Naive thymus-derived CD4-positive, alpha-beta T cell (primary cell): ENCODE measurements at regions not wholly inside any gene's neighbourhood (a gene's known extent, or its start where the extent isn't known, plus 50 kb on each side); places are given as distances from the start of the nearest gene placed in this dataset.
A peak's percentile ranks its signal among the peaks of the same experiment; 100 is the strongest.

Experiments used
- ATAC-seq: fragments of 150-1000 bp; cut with Tn5 transposase; 2 replicates; pipeline ENCODE4 v1.10.0; 2021; ENCODE audit warnings: mild to moderate bottlenecking, moderate library complexity
- CTCF ChIA-PET: fragments of 350-600 bp; sonication (Branson Sonifier 250); formaldehyde crosslinking; loops from one replicate; lab custom pipeline; 2021; ENCODE audit warnings: antibody characterized with exemption; lab: Charles Lee
- POLR2A ChIA-PET: fragments of 350-600 bp; sonication (Branson Sonifier 250); formaldehyde crosslinking; loops from one replicate; lab custom pipeline; 2021; ENCODE audit warnings: antibody characterized with exemption, inconsistent platforms; lab: Charles Lee
- DNase-seq, 9 donors: peaks; one replicate each; pipeline versions ENCODE4 v3.0.0 to v3.0.0-alpha.2; 2020 to 2022; ENCODE audit warnings: mixed read lengths in 1 of 9
- H3K27ac ChIP-seq: one replicate; pipeline ENCODE4 v1.7.0; 2013; ENCODE audit warnings: mild to moderate bottlenecking, low read depth, low read length, moderate library complexity
- H3K27me3 ChIP-seq, 2 donors: one replicate each; pipeline ENCODE4 v1.7.0; 2013; ENCODE audit warnings: low read length in 2 of 2, mild to moderate bottlenecking in 2 of 2, moderate library complexity in 2 of 2; ENCODE audit not compliant: control insufficient read depth in 2 of 2, insufficient read depth in 2 of 2
- H3K36me3 ChIP-seq, 3 experiments: 1 replicate in 2 of 3; 2 replicates in 1 of 3; pipeline ENCODE4 v1.7.0; 2013; ENCODE audit warnings: low read length in 3 of 3, mild to moderate bottlenecking in 3 of 3, moderate library complexity in 1 of 3; ENCODE audit not compliant: insufficient read depth in 3 of 3, control insufficient read depth in 2 of 3
- H3K4me1 ChIP-seq, 2 donors: one replicate each; pipeline ENCODE4 v1.7.0; 2013; ENCODE audit warnings: low read length in 2 of 2, mild to moderate bottlenecking in 2 of 2, moderate library complexity in 1 of 2; ENCODE audit not compliant: control insufficient read depth in 2 of 2, insufficient read depth in 2 of 2
- H3K4me3 ChIP-seq: 2 replicates; pipeline ENCODE4 v1.7.0; 2013; ENCODE audit warnings: mild to moderate bottlenecking, low read length
- H3K9me3 ChIP-seq, 3 experiments: 1 replicate in 2 of 3; 2 replicates in 1 of 3; pipeline ENCODE4 v1.7.0; 2013; ENCODE audit warnings: low read length in 3 of 3; ENCODE audit not compliant: control insufficient read depth in 2 of 3
- H3K27ac Mint-ChIP-seq, 9 donors: one replicate each; pipeline ENCODE4 v1.8.0; 2020 to 2022; ENCODE audit warnings: mixed read lengths in 9 of 9, mild to moderate bottlenecking in 8 of 9, moderate library complexity in 5 of 9, inconsistent platforms in 2 of 9
- H3K27me3 Mint-ChIP-seq, 5 donors: one replicate each; pipeline ENCODE4 v1.8.0; 2021 to 2022; ENCODE audit warnings: mixed read lengths in 5 of 5, mild to moderate bottlenecking in 1 of 5
- H3K36me3 Mint-ChIP-seq, 5 donors: one replicate each; pipeline ENCODE4 v1.8.0; 2020 to 2022; ENCODE audit warnings: mixed read lengths in 5 of 5, mild to moderate bottlenecking in 3 of 5, inconsistent platforms in 1 of 5
- H3K4me1 Mint-ChIP-seq, 7 donors: one replicate each; pipeline ENCODE4 v1.8.0; 2020 to 2022; ENCODE audit warnings: mixed read lengths in 7 of 7, mild to moderate bottlenecking in 3 of 7, inconsistent platforms in 1 of 7
- H3K4me3 Mint-ChIP-seq, 10 donors: one replicate each; pipeline ENCODE4 v1.8.0; 2020 to 2022; ENCODE audit warnings: mild to moderate bottlenecking in 10 of 10, mixed read lengths in 10 of 10, moderate library complexity in 6 of 10, inconsistent platforms in 2 of 10
- H3K9me3 Mint-ChIP-seq, 11 donors: one replicate each; pipeline ENCODE4 v1.8.0; 2020 to 2022; ENCODE audit warnings: mixed read lengths in 11 of 11, mild to moderate bottlenecking in 4 of 11, inconsistent platforms in 1 of 11, moderate library complexity in 1 of 11
- intact Hi-C, 2 donors: fragments of 100-400 bp; cut with micrococcal nuclease; formaldehyde crosslinking; loops; one replicate each; pipeline ENCODE4 v1.15.1; 2023

DNA sequence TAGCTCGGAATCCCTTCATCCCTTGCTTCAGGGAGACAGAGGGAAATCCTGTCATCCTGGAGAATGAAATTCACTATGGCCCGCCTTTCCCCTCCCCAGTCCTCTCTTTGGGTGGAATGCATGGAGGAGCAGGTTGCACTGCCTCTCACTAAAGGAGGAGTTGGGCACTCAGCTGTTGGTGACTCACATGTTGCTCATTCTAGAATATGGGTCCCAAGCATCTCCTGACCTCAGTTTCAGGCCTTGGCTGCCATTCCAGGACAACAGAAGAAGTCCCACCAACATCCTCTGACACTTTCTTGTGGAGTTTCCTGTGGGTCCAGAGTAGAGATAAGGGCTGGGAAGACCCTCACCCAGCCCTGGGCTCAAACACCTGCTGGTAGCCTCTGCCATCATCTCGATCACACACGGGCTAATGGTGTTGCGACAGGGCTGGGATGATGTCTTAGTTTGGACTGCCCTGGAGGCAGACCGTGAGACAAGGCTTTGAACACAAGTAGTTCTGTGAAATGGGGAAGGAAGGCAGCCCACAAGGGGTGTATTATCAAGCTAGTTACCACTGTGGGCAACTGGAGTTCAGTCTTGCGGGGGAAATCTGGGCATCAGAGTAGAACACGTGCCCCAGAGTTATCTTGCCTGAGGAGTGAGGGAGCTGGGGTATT is 52.4 kb upstream of the RNF24 start:
- peaks cover 5 to 41% (median 18%) of the 10 kb centered on the region in 7 donors for H3K4me1 Mint-ChIP-seq
- no peaks in the 10 kb centered on the region for H3K27me3 Mint-ChIP-seq
- POLR2A ChIA-PET = no interaction called here
- Histone ChIP-seq H3K9me3 (no peaks in the 10 kb centered on the region), H3K27me3 (no peaks in the 10 kb centered on the region), H3K27ac (no peak overlapping the region), H3K4me3 (no peak overlapping the region), H3K4me1 (no peaks in the 10 kb centered on the region), H3K36me3 (no peaks in the 10 kb centered on the region)
- H3K9me3 Mint-ChIP-seq = peaks cover 0 to 2% (median 0%) of the 10 kb centered on the region in 11 donors
- H3K4me3 Mint-ChIP-seq = no peak overlapping the region
- H3K36me3 Mint-ChIP-seq = peaks cover 0 to 2% (median 0%) of the 10 kb centered on the region in 5 donors
- H3K27ac Mint-ChIP-seq = no peak overlapping the region
- ATAC-seq (peak; percentile 68), DNase-seq (no peak)
- intact Hi-C loops = no loop called here
- CTCF ChIA-PET = no interaction called here

DNA sequence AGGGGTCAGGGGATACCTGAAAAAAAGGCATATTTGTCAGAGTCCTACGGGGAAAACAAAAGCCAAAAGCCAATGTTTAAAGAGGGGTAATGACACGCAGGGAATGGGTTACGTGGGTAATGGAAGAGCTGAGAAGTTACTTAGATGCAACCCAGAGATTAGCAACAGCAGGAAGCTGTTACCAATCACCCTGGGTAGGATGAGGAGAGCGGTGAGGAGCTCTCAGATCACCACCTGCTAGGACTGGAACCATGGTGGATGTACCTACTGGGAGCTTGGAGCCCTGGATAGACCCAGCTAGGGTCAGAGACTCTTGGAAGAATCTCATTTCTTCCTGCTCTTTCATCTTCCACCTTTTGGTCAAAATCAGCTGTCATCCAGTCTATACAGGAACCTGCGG is 51.2 kb upstream of the RNF24 start:
- Histone ChIP-seq H3K27ac (no peak overlapping the region), H3K9me3 (no peaks in the 10 kb centered on the region), H3K27me3 (no peaks in the 10 kb centered on the region), H3K4me1 (no peaks in the 10 kb centered on the region), H3K4me3 (no peak overlapping the region), H3K36me3 (no peaks in the 10 kb centered on the region)
- H3K27me3 Mint-ChIP-seq = no peaks in the 10 kb centered on the region
- peaks cover 0 to 7% (median 0%) of the 10 kb centered on the region in 11 donors for H3K9me3 Mint-ChIP-seq
- no peak for DNase-seq
- peak overlapping the region in 3 of 9 donors; percentile 7 to 33 (median 15) for H3K27ac Mint-ChIP-seq
- ChIA-PET CTCF (interaction anchor here (0.7 kb wide), 1 partner anchor 183 kb away, joined by 3 read pairs; no protein-coding TSS in a partner anchor), POLR2A (interaction anchor here (0.9 kb wide), 1 partner anchor 28 kb away, joined by 3 read pairs; no protein-coding TSS in a partner anchor)
- H3K36me3 Mint-ChIP-seq = peaks cover 0 to 6% (median 0%) of the 10 kb centered on the region in 5 donors
- intact Hi-C loops = no loop called here
- ATAC-seq = no peak
- H3K4me1 Mint-ChIP-seq = peaks cover 9 to 49% (median 24%) of the 10 kb centered on the region in 7 donors
- no peak overlapping the region for H3K4me3 Mint-ChIP-seq

GRCh38 chr20:4065391-4065844 is 50.1 kb upstream of the RNF24 start:
- ATAC-seq = no peak
- peaks cover 12 to 57% (median 25%) of the 10 kb centered on the region in 7 donors for H3K4me1 Mint-ChIP-seq
- peaks cover 0 to 6% (median 0%) of the 10 kb centered on the region in 5 donors for H3K36me3 Mint-ChIP-seq
- intact Hi-C loops = loop anchor here in 1 of 2 donors (1.0 kb wide), 1 partner anchor 27 kb away; no protein-coding TSS in a partner anchor
- CTCF ChIA-PET = no interaction called here
- Histone ChIP-seq H3K4me1 (no peaks in the 10 kb centered on the region), H3K9me3 (no peaks in the 10 kb centered on the region), H3K27me3 (no peaks in the 10 kb centered on the region), H3K4me3 (no peak overlapping the region), H3K27ac (no peak overlapping the region), H3K36me3 (no peaks in the 10 kb centered on the region)
- no peaks in the 10 kb centered on the region for H3K27me3 Mint-ChIP-seq
- POLR2A ChIA-PET = interaction anchor here (0.6 to 0.8 kb wide), 2 partner anchors 15 kb away, joined by 3 to 6 read pairs; no protein-coding TSS in a partner anchor
- no peak for DNase-seq
- no peak overlapping the region for H3K4me3 Mint-ChIP-seq
- H3K27ac Mint-ChIP-seq = peak overlapping the region in 5 of 9 donors; percentile 5 to 71 (median 35)
- peaks cover 0 to 7% (median 0%) of the 10 kb centered on the region in 11 donors for H3K9me3 Mint-ChIP-seq
